Neural progenitor cell (in vitro differentiated cells): ENCODE measurements at regions not wholly inside any gene's neighbourhood (a gene's known extent, or its start where the extent isn't known, plus 50 kb on each side); places are given as distances from the start of the nearest gene placed in this dataset.

Source experiments
- DNase-seq: peaks from one replicate; pipeline ENCODE4 v3.0.0-alpha.2; 2016; ENCODE audit warnings: low spot score
- H2AFZ ChIP-seq: fragments of 200-600 bp; sonication (generic); replicated peaks from 2 replicates; pipeline ENCODE4 v1.6.1; 2016; ENCODE audit warnings: antibody characterized with exemption
- H3F3A ChIP-seq: fragments of 200-600 bp; sonication (generic); 2 replicates; pipeline ENCODE4 v1.6.1; 2016; ENCODE audit warnings: antibody characterized with exemption, low read depth
- H3K27ac ChIP-seq: fragments of 200-600 bp; sonication (generic); 2 replicates; pipeline ENCODE4 v1.5.1; 2016; ENCODE audit warnings: mild to moderate bottlenecking
- H3K27me3 ChIP-seq: fragments of 200-600 bp; sonication (generic); 2 replicates; pipeline ENCODE4 v1.6.1; 2016; ENCODE audit warnings: mild to moderate bottlenecking, moderate library complexity
- H3K36me3 ChIP-seq: fragments of 200-600 bp; sonication (generic); 2 replicates; pipeline ENCODE4 v1.5.1; 2016
- H3K4me1 ChIP-seq: fragments of 200-600 bp; sonication (generic); 2 replicates; pipeline ENCODE4 v1.6.1; 2016; ENCODE audit warnings: mixed run types
- H3K4me2 ChIP-seq: fragments of 200-600 bp; sonication (generic); 2 replicates; pipeline ENCODE4 v1.6.1; 2016
- H3K4me3 ChIP-seq: fragments of 200-600 bp; sonication (generic); 2 replicates; pipeline ENCODE4 v1.5.1; 2016
- H3K79me2 ChIP-seq: fragments of 200-600 bp; sonication (generic); 2 replicates; pipeline ENCODE4 v1.6.1; 2016; ENCODE audit warnings: low read depth
- H3K9ac ChIP-seq: fragments of 200-600 bp; sonication (generic); 2 replicates; pipeline ENCODE4 v1.6.1; 2016
- H3K9me3 ChIP-seq: fragments of 200-600 bp; sonication (generic); 2 replicates; pipeline ENCODE4 v1.5.1; 2016; ENCODE audit warnings: low read depth
- H4K20me1 ChIP-seq: fragments of 200-600 bp; sonication (generic); 2 replicates; pipeline ENCODE4 v1.6.1; 2016; ENCODE audit warnings: low read depth
- H3K27ac Mint-ChIP-seq: 3 replicates; pipeline ENCODE4 v1.8.0; 2021; ENCODE audit warnings: mixed read lengths
- H3K27me3 Mint-ChIP-seq: 2 replicates; pipeline ENCODE4 v1.8.0; 2022; ENCODE audit warnings: low read depth, mild to moderate bottlenecking, inconsistent platforms, moderate library complexity, mixed read lengths; ENCODE audit not compliant: insufficient read depth
- H3K36me3 Mint-ChIP-seq: 3 replicates; pipeline ENCODE4 v1.8.0; 2021; ENCODE audit warnings: mixed read lengths
- H3K4me1 Mint-ChIP-seq: 3 replicates; pipeline ENCODE4 v1.8.0; 2021; ENCODE audit warnings: mixed read lengths
- H3K4me3 Mint-ChIP-seq: 3 replicates; pipeline ENCODE4 v1.8.0; 2021; ENCODE audit warnings: mild to moderate bottlenecking, moderate library complexity, mixed read lengths
- H3K9me3 Mint-ChIP-seq: 3 replicates; pipeline ENCODE4 v1.8.0; 2020; ENCODE audit warnings: mixed read lengths
- CTCF ChIP-seq: fragments of 200-600 bp; sonication (generic); IDR thresholded peaks from 2 replicates; pipeline ENCODE4 v1.5.1; 2017; ENCODE audit warnings: antibody characterized with exemption, mild to moderate bottlenecking
- EZH2 ChIP-seq: fragments of 200-600 bp; sonication (generic); IDR thresholded peaks from 2 replicates; pipeline ENCODE4 v1.6.1; 2017; ENCODE audit warnings: antibody characterized with exemption, mild to moderate bottlenecking, moderate library complexity
- EZH2phosphoT487 ChIP-seq: fragments of 200-600 bp; sonication (generic); IDR thresholded peaks from 2 replicates; pipeline ENCODE4 v1.6.1; 2017; ENCODE audit warnings: antibody characterized with exemption

- TF ChIP-seq EZH2phosphoT487 (no peak), EZH2 (no peak), CTCF (no peak)
- Mint-ChIP-seq H3K4me3 (no peak overlapping the region), H3K36me3 (no peaks in the 10 kb centered on the region), H3K4me1 (peaks cover 24% of the 10 kb centered on the region), H3K27ac (no peak overlapping the region), H3K27me3 (peaks cover 2% of the 10 kb centered on the region), H3K9me3 (no peaks in the 10 kb centered on the region)
- Histone ChIP-seq H3F3A (no peaks in the 10 kb centered on the region), H3K4me2 (no peak overlapping the region), H3K4me3 (no peak overlapping the region), H2AFZ (no peak overlapping the region), H3K27ac (no peak overlapping the region), H3K9ac (no peak overlapping the region), H4K20me1 (no peaks in the 10 kb centered on the region), H3K27me3 (no peaks in the 10 kb centered on the region), H3K79me2 (no peaks in the 10 kb centered on the region), H3K4me1 (no peaks in the 10 kb centered on the region), H3K36me3 (no peaks in the 10 kb centered on the region), H3K9me3 (no peaks in the 10 kb centered on the region)
- no peak for DNase-seq
Observed at GRCh38 chr14:89490466-89490865, 73.4 kb upstream of the FOXN3 start.

- no peak overlapping the region for H3K4me2 ChIP-seq
- Mint-ChIP-seq H3K4me3 (no peak overlapping the region), H3K27me3 (peaks cover 2% of the 10 kb centered on the region), H3K36me3 (no peaks in the 10 kb centered on the region), H3K27ac (no peak overlapping the region), H3K4me1 (peaks cover 23% of the 10 kb centered on the region), H3K9me3 (no peaks in the 10 kb centered on the region)
- no peaks in the 10 kb centered on the region for H3K4me1 ChIP-seq
- DNase-seq: no peak
- H3K4me3 ChIP-seq: no peak overlapping the region
- H3F3A ChIP-seq: no peaks in the 10 kb centered on the region
- H3K27ac ChIP-seq: no peak overlapping the region
- no peaks in the 10 kb centered on the region for H4K20me1 ChIP-seq
- TF ChIP-seq EZH2phosphoT487: no peak
- TF ChIP-seq EZH2: no peak
- TF ChIP-seq CTCF: no peak
- H3K79me2 ChIP-seq: no peaks in the 10 kb centered on the region
- H3K9ac ChIP-seq: no peak overlapping the region
- H2AFZ ChIP-seq: no peak overlapping the region
- H3K36me3 ChIP-seq: no peaks in the 10 kb centered on the region
- no peaks in the 10 kb centered on the region for H3K9me3 ChIP-seq
- no peaks in the 10 kb centered on the region for H3K27me3 ChIP-seq
Observed at GRCh38 chr14:89489761-89490437, 72.9 kb upstream of the FOXN3 start.

GRCh38 chr14:89486961-89487360 is 69.9 kb upstream of the FOXN3 start:
- Histone ChIP-seq H3K27ac (no peak overlapping the region), H3K27me3 (no peaks in the 10 kb centered on the region), H4K20me1 (no peaks in the 10 kb centered on the region), H3K4me1 (no peaks in the 10 kb centered on the region), H3K4me2 (no peak overlapping the region), H3F3A (no peaks in the 10 kb centered on the region), H3K9me3 (no peaks in the 10 kb centered on the region), H3K4me3 (no peak overlapping the region), H2AFZ (no peak overlapping the region), H3K9ac (no peak overlapping the region), H3K36me3 (no peaks in the 10 kb centered on the region), H3K79me2 (no peaks in the 10 kb centered on the region)
- Mint-ChIP-seq H3K9me3 (no peaks in the 10 kb centered on the region), H3K27me3 (peaks cover 2% of the 10 kb centered on the region), H3K27ac (no peak overlapping the region), H3K36me3 (no peaks in the 10 kb centered on the region), H3K4me1 (peaks cover 2% of the 10 kb centered on the region), H3K4me3 (no peak overlapping the region)
- TF ChIP-seq EZH2phosphoT487 (no peak), EZH2 (no peak), CTCF (no peak)
- no peak for DNase-seq
